WERI-Rb-1 (cell line): ENCODE measurements at regions not wholly inside any gene's neighbourhood (a gene's known extent, or its start where the extent isn't known, plus 50 kb on each side); places are given as distances from the start of the nearest gene placed in this dataset.

Source experiments
- DNase-seq: peaks from one replicate; pipeline ENCODE4 v3.0.0-alpha.2; 2020
- H3K27ac ChIP-seq: fragments of 250-450 bp; sonication (Bioruptor Pico); 2 replicates; pipeline ENCODE4 v1.5.1; 2020; ENCODE audit warnings: mild to moderate bottlenecking, moderate library complexity
- H3K27me3 ChIP-seq: fragments of 250-450 bp; sonication (Bioruptor Pico); 2 replicates; pipeline ENCODE4 v1.5.1; 2021; ENCODE audit warnings: mild to moderate bottlenecking, low read depth, moderate library complexity; ENCODE audit not compliant: insufficient read depth, severe bottlenecking
- H3K36me3 ChIP-seq: fragments of 250-450 bp; sonication (Bioruptor Pico); 2 replicates; pipeline ENCODE4 v1.5.1; 2020; ENCODE audit warnings: mild to moderate bottlenecking, moderate library complexity
- H3K4me3 ChIP-seq: 2 replicates; pipeline ENCODE4 v1.5.1; 2011; ENCODE audit warnings: low read depth, mild to moderate bottlenecking, control low read depth, low read length
- H3K9me3 ChIP-seq: fragments of 250-450 bp; sonication (Bioruptor Pico); 2 replicates; pipeline ENCODE4 v1.5.1; 2021; ENCODE audit warnings: mild to moderate bottlenecking, moderate library complexity; ENCODE audit not compliant: severe bottlenecking
- CTCF ChIP-seq: IDR thresholded peaks from 2 replicates; pipeline ENCODE4 v1.5.1; 2011; ENCODE audit warnings: low read depth, mild to moderate bottlenecking, control low read depth, inconsistent platforms, low read length

- no peak for DNase-seq
- no peak overlapping the region for H3K27ac ChIP-seq
- no peaks in the 10 kb centered on the region for H3K27me3 ChIP-seq
- H3K9me3 ChIP-seq, result no peaks in the 10 kb centered on the region
- no peaks in the 10 kb centered on the region for H3K36me3 ChIP-seq
- no peak for TF ChIP-seq CTCF
- no peak overlapping the region for H3K4me3 ChIP-seq
These were observed 69.5 kb upstream of the SPTBN1 start for GRCh38 chr2:54386585-54386984.

- Histone ChIP-seq H3K36me3 (no peaks in the 10 kb centered on the region), H3K4me3 (no peak overlapping the region), H3K27ac (no peak overlapping the region), H3K27me3 (no peaks in the 10 kb centered on the region), H3K9me3 (no peaks in the 10 kb centered on the region)
- no peak for TF ChIP-seq CTCF
- DNase-seq, result no peak
These were observed 68.8 kb upstream of the SPTBN1 start for GRCh38 chr2:54387059-54387991.

- no peak for TF ChIP-seq CTCF
- Histone ChIP-seq H3K4me3 (no peak overlapping the region), H3K27me3 (no peaks in the 10 kb centered on the region), H3K27ac (no peak overlapping the region), H3K9me3 (no peaks in the 10 kb centered on the region), H3K36me3 (no peaks in the 10 kb centered on the region)
- DNase-seq, result no peak
These were observed 68.1 kb upstream of the SPTBN1 start for GRCh38 chr2:54388076-54388475.

- no peaks in the 10 kb centered on the region for H3K36me3 ChIP-seq
- no peaks in the 10 kb centered on the region for H3K9me3 ChIP-seq
- TF ChIP-seq CTCF, result no peak
- no peak overlapping the region for H3K27ac ChIP-seq
- H3K27me3 ChIP-seq, result no peaks in the 10 kb centered on the region
- H3K4me3 ChIP-seq, result no peak overlapping the region
- no peak for DNase-seq
These were observed 63.4 kb upstream of the SPTBN1 start for GRCh38 chr2:54392555-54393324.

- Histone ChIP-seq H3K27ac (no peak overlapping the region), H3K9me3 (no peaks in the 10 kb centered on the region), H3K27me3 (no peaks in the 10 kb centered on the region), H3K4me3 (no peak overlapping the region), H3K36me3 (no peaks in the 10 kb centered on the region)
- no peak for TF ChIP-seq CTCF
- no peak for DNase-seq
These were observed 61.7 kb upstream of the SPTBN1 start for GRCh38 chr2:54394392-54394791.
